ENCODE measurements at regions not wholly inside any gene's neighbourhood (a gene's known extent, or its start where the extent isn't known, plus 50 kb on each side); places are given as distances from the start of the nearest gene placed in this dataset.
"Not testable (repeated sequence)": the region's sequence is repeated elsewhere in the genome, so short reads cannot be mapped to it uniquely, and the experiment has no call there.

DNA sequence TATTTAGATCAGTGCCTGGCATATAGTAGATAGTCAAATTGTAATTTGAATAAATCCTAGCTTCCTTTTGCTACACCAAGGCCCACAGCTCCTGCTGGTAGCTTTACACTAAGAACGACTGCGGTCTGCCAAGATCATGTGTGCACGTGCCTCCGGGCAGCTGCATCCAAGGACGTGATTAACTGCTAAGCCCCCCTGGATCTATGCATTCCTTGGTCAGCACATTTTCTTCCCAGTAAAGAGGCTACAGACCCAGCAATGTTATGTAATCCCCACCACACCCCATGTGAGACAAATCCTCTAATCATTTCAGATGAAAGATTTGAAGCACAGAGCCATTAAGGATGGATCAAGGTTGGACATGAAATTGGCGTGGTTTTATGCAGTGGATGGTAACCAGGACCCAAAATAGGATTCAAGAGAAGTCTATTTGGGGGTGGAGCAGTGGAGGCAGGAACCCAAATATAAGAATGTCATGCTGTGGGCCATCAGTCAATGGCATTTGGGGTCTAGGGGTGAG, 65.2 kb upstream of the PEG3 start:
- Histone ChIP-seq H3K4me3 (ENCODE audit: low read length) (no peak overlapping the region), H3K27ac (ENCODE audit: low read length) (no peak overlapping the region), H3K9me3 (ENCODE audit: low read length) (peaks cover 2% of the 10 kb centered on the region)

DNA sequence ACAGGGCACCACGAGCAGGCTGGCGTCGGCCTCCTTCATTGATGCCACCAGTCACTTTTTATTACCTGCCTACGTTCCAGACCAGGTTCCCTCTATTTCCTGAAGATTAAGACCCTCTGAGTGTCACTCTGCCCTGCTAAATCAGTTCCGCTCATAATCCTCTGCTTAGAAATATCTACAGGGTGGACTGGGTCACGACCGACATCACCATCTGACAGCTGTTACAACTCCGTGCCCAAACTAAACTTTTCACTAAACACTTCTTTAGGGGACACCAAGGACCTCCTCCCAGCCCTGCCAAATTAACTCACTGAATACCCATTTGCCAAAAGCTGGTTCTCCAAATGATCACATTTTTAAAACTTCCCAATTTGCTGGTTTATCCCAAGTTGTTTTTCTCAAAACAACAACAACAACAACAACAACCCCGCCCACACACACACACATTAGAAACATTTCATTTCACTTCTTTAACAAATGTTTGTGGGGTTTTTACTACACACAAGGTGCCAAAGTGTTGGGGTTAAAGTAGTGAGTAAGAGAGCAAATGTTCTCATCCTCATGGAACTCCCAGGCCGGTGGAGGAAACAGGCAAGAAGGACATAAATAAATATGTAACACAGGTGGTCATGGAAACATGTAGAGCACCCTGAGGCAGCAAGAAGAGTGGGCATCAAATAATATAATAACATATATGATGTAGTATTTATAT, 72.0 kb upstream of the PEG3 start:
- H4K20me1 ChIP-seq (ENCODE audit: insufficient read depth), result no peaks in the 10 kb centered on the region
- H3K36me3 ChIP-seq (ENCODE audit: insufficient read depth, low read length), result no peaks in the 10 kb centered on the region
- no peaks in the 10 kb centered on the region for H3F3A ChIP-seq (ENCODE audit: insufficient read depth, low read length, poor library complexity, severe bottlenecking)
- H3K9me3 ChIP-seq (ENCODE audit: low read length), result peaks cover 3% of the 10 kb centered on the region
- H3K79me2 ChIP-seq (replicated peaks; ENCODE audit: insufficient read depth, low read length), result no peaks in the 10 kb centered on the region
- H2AFZ ChIP-seq (ENCODE audit: low read depth, low read length), result no peak overlapping the region
- no peaks in the 10 kb centered on the region for H3K9me2 ChIP-seq (ENCODE audit: insufficient read depth, low read length)
- H3K27ac ChIP-seq (ENCODE audit: low read length), result no peak overlapping the region
- H3K9ac ChIP-seq (ENCODE audit: low read length), result no peak overlapping the region
- H3K4me3 ChIP-seq (ENCODE audit: low read length), result no peak overlapping the region
- TF ChIP-seq EZH2 (IDR thresholded peaks at IDR 0.05; ENCODE audit: borderline replicate concordance, insufficient read depth, low read length, poor library complexity, severe bottlenecking), result no peak
- TF ChIP-seq, protein P1, sequence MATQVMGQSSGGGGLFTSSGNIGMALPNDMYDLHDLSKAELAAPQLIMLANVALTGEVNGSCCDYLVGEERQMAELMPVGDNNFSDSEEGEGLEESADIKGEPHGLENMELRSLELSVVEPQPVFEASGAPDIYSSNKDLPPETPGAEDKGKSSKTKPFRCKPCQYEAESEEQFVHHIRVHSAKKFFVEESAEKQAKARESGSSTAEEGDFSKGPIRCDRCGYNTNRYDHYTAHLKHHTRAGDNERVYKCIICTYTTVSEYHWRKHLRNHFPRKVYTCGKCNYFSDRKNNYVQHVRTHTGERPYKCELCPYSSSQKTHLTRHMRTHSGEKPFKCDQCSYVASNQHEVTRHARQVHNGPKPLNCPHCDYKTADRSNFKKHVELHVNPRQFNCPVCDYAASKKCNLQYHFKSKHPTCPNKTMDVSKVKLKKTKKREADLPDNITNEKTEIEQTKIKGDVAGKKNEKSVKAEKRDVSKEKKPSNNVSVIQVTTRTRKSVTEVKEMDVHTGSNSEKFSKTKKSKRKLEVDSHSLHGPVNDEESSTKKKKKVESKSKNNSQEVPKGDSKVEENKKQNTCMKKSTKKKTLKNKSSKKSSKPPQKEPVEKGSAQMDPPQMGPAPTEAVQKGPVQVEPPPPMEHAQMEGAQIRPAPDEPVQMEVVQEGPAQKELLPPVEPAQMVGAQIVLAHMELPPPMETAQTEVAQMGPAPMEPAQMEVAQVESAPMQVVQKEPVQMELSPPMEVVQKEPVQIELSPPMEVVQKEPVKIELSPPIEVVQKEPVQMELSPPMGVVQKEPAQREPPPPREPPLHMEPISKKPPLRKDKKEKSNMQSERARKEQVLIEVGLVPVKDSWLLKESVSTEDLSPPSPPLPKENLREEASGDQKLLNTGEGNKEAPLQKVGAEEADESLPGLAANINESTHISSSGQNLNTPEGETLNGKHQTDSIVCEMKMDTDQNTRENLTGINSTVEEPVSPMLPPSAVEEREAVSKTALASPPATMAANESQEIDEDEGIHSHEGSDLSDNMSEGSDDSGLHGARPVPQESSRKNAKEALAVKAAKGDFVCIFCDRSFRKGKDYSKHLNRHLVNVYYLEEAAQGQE (IDR thresholded peaks at IDR 0.05; ENCODE audit: borderline replicate concordance), result no peak
- no peak for TF ChIP-seq RAD21 (conservative IDR thresholded peaks at IDR 0.05)
- TF ChIP-seq, protein P2, sequence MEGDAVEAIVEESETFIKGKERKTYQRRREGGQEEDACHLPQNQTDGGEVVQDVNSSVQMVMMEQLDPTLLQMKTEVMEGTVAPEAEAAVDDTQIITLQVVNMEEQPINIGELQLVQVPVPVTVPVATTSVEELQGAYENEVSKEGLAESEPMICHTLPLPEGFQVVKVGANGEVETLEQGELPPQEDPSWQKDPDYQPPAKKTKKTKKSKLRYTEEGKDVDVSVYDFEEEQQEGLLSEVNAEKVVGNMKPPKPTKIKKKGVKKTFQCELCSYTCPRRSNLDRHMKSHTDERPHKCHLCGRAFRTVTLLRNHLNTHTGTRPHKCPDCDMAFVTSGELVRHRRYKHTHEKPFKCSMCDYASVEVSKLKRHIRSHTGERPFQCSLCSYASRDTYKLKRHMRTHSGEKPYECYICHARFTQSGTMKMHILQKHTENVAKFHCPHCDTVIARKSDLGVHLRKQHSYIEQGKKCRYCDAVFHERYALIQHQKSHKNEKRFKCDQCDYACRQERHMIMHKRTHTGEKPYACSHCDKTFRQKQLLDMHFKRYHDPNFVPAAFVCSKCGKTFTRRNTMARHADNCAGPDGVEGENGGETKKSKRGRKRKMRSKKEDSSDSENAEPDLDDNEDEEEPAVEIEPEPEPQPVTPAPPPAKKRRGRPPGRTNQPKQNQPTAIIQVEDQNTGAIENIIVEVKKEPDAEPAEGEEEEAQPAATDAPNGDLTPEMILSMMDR (IDR thresholded peaks at IDR 0.05; ENCODE audit: poor library complexity, severe bottlenecking), result no peak
- TF ChIP-seq MXI1 (conservative IDR thresholded peaks at IDR 0.05; ENCODE audit: poor library complexity, severe bottlenecking), result no peak
- TF ChIP-seq POLR2AphosphoS5 (IDR thresholded peaks at IDR 0.05), result no peak
- no peak for TF ChIP-seq SMC3 (conservative IDR thresholded peaks at IDR 0.05; ENCODE audit: poor library complexity)
- no peak for TF ChIP-seq TAF1 (IDR thresholded peaks at IDR 0.05; ENCODE audit: low read depth)
- no peak for TF ChIP-seq EP300 (conservative IDR thresholded peaks at IDR 0.05; ENCODE audit: poor library complexity, severe bottlenecking)
- H3K27me3 ChIP-seq (ENCODE audit: insufficient read depth, low read depth, low read length), result no peaks in the 10 kb centered on the region
- no peak overlapping the region for H3K4me2 ChIP-seq (ENCODE audit: low read length)

More for the DNA sequence above, 65.2 kb upstream of the PEG3 start:
- Histone ChIP-seq H3K9ac (ENCODE audit: low read length) (no peak overlapping the region), H3K9me2 (ENCODE audit: insufficient read depth, low read length) (no peaks in the 10 kb centered on the region), H3F3A (ENCODE audit: insufficient read depth, low read length, poor library complexity, severe bottlenecking) (no peaks in the 10 kb centered on the region), H4K20me1 (ENCODE audit: insufficient read depth) (no peaks in the 10 kb centered on the region), H2AFZ (ENCODE audit: low read depth, low read length) (no peak overlapping the region), H3K79me2 (replicated peaks; ENCODE audit: insufficient read depth, low read length) (no peaks in the 10 kb centered on the region), H3K36me3 (ENCODE audit: insufficient read depth, low read length) (no peaks in the 10 kb centered on the region), H3K27me3 (ENCODE audit: insufficient read depth, low read depth, low read length) (no peaks in the 10 kb centered on the region), H3K4me2 (ENCODE audit: low read length) (no peak overlapping the region)
- TF ChIP-seq MXI1 (conservative IDR thresholded peaks at IDR 0.05; ENCODE audit: poor library complexity, severe bottlenecking) (no peak), POLR2AphosphoS5 (IDR thresholded peaks at IDR 0.05) (no peak), SMC3 (conservative IDR thresholded peaks at IDR 0.05; ENCODE audit: poor library complexity) (no peak), RAD21 (conservative IDR thresholded peaks at IDR 0.05) (no peak), TAF1 (IDR thresholded peaks at IDR 0.05; ENCODE audit: low read depth) (no peak), EZH2 (IDR thresholded peaks at IDR 0.05; ENCODE audit: borderline replicate concordance, insufficient read depth, low read length, poor library complexity, severe bottlenecking) (no peak), EP300 (conservative IDR thresholded peaks at IDR 0.05; ENCODE audit: poor library complexity, severe bottlenecking) (no peak)
- TF ChIP-seq, protein P1 (IDR thresholded peaks at IDR 0.05; ENCODE audit: borderline replicate concordance), result no peak
- TF ChIP-seq, protein P2 (IDR thresholded peaks at IDR 0.05; ENCODE audit: poor library complexity, severe bottlenecking), result no peak

DNA sequence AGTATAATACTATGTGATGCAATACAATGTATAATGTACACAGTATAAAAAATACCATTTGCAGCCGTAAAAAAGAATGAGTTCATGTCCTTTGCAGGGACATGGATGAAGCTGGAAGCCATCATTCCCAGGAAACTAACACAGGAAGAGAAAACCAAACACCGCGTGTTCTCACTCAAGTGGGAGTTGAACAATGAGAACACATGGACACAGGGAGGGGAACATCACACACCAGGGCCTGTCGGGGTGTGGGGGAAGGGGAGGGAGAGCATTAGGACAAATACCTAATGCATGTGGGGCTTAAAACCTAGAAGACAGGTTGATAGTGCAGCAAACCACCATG, 72.6 kb upstream of the PEG3 start:
- H3F3A ChIP-seq (ENCODE audit: insufficient read depth, low read length, poor library complexity, severe bottlenecking); H3K27ac ChIP-seq (ENCODE audit: low read length); H3K9me3 ChIP-seq (ENCODE audit: low read length): not testable (repeated sequence)

More for the DNA sequence above, 72.6 kb upstream of the PEG3 start:
- H3K79me2 ChIP-seq (replicated peaks; ENCODE audit: insufficient read depth, low read length); H3K9ac ChIP-seq (ENCODE audit: low read length); H3K4me3 ChIP-seq (ENCODE audit: low read length); H4K20me1 ChIP-seq (ENCODE audit: insufficient read depth); H3K36me3 ChIP-seq (ENCODE audit: insufficient read depth, low read length); H3K9me2 ChIP-seq (ENCODE audit: insufficient read depth, low read length); H2AFZ ChIP-seq (ENCODE audit: low read depth, low read length); H3K4me2 ChIP-seq (ENCODE audit: low read length); H3K27me3 ChIP-seq (ENCODE audit: insufficient read depth, low read depth, low read length): not testable (repeated sequence)
